HCT116 (cell line): ENCODE measurements at regions not wholly inside any gene's neighbourhood (a gene's known extent, or its start where the extent isn't known, plus 50 kb on each side); places are given as distances from the start of the nearest gene placed in this dataset.

ENCODE experiments used
- ATAC-seq: fragments of 200-7000 bp; cut with Tn5 transposase; 2 replicates; pipeline ENCODE4 v1.9.1; 2020; ENCODE audit warnings: mild to moderate bottlenecking, moderate library complexity
- BruUV-seq: library from RNA; stranded (reverse); fragments of 400-500 nt; replicated peaks from 2 replicates; lab custom pipeline; 2021; lab: Mats Ljungman, UMichigan
- CTCF ChIA-PET: fragments of 300-600 bp; sonication (Branson Sonifier 250); formaldehyde crosslinking; loops from one replicate; lab custom pipeline; 2021; ENCODE audit warnings: antibody characterized with exemption; lab: Charles Lee
- POLR2A ChIA-PET: fragments of 300-600, 350-600 bp; sonication (Branson Sonifier 250); formaldehyde crosslinking; loops from one replicate; lab custom pipeline; 2021; ENCODE audit warnings: antibody characterized with exemption; lab: Charles Lee
- RAD21 ChIA-PET, 2 experiments: fragments of 300-600 bp; sonication (Branson Sonifier 250); formaldehyde crosslinking; loops; one replicate each; lab custom pipeline; 2023; ENCODE audit warnings: low total read pairs in 2 of 2; ENCODE audit not compliant: uncharacterized antibody in 2 of 2, unreplicated experiment in 2 of 2, low non-redundant PET in 1 of 2; lab: Charles Lee
- DNase-seq: peaks from one replicate; pipeline ENCODE4 v3.0.0-alpha.2; 2010; ENCODE audit warnings: low read depth, low spot score
- H2AFZ ChIP-seq: fragments of 200-600 bp; shearing (Covaris generic), sonication (generic); 2 replicates; pipeline ENCODE4 v1.6.1; 2017; ENCODE audit warnings: low read depth, mixed run types, mixed read lengths, antibody characterized with exemption, low read length; ENCODE audit not compliant: poor library complexity, severe bottlenecking
- H3K27ac ChIP-seq: 2 replicates; pipeline ENCODE4 v1.5.1; 2012; ENCODE audit warnings: low read depth, low read length
- H3K27me3 ChIP-seq: fragments of 200-600 bp; sonication (generic); 2 replicates; pipeline ENCODE4 v1.6.1; 2016; ENCODE audit warnings: mixed run types, low read length, mixed read lengths; ENCODE audit not compliant: insufficient read depth
- H3K36me3 ChIP-seq, 2 experiments: fragments of 200-500 bp in 1 of 2; fragments of 200-600 bp in 1 of 2; sonication (Bioruptor generic) in 1 of 2; sonication (generic) in 1 of 2; 2 replicates each; pipeline versions ENCODE4 v1.5.1 to v1.6.1; 2014 to 2016; ENCODE audit warnings: low read length in 2 of 2, inconsistent platforms in 1 of 2, mixed read lengths in 1 of 2, mixed run types in 1 of 2; ENCODE audit not compliant: insufficient read depth in 2 of 2, control insufficient read depth in 1 of 2
- H3K4me1 ChIP-seq, 2 experiments: fragments of 200-600 bp in 1 of 2; sonication (generic) in 1 of 2; 2 replicates each; pipeline versions ENCODE4 v1.5.1 to v1.6.1; 2012 to 2017; ENCODE audit warnings: low read length in 2 of 2, inconsistent platforms in 1 of 2, mild to moderate bottlenecking in 1 of 2, mixed read lengths in 1 of 2, mixed run types in 1 of 2, moderate library complexity in 1 of 2; ENCODE audit not compliant: insufficient read depth in 2 of 2, control insufficient read depth in 1 of 2
- H3K4me2 ChIP-seq: fragments of 200-600 bp; sonication (generic); 2 replicates; pipeline ENCODE4 v1.6.1; 2017; ENCODE audit warnings: mixed run types, low read length, mixed read lengths
- H3K4me3 ChIP-seq, 2 experiments: fragments of 200-600 bp in 1 of 2; sonication (generic) in 1 of 2; replicated peaks in 1 of 2; 2 replicates each; pipeline ENCODE4 v1.5.1; 2011 to 2016; ENCODE audit warnings: low read length in 2 of 2, control low read depth in 1 of 2, low read depth in 1 of 2, mild to moderate bottlenecking in 1 of 2, mixed read lengths in 1 of 2, mixed run types in 1 of 2
- H3K79me2 ChIP-seq: fragments of 200-600 bp; sonication (generic); 2 replicates; pipeline ENCODE4 v1.6.1; 2017; ENCODE audit warnings: mild to moderate bottlenecking, mixed run types, low read length, moderate library complexity, mixed read lengths; ENCODE audit not compliant: insufficient read depth
- H3K9ac ChIP-seq: fragments of 200-600 bp; sonication (generic); 2 replicates; pipeline ENCODE4 v1.6.1; 2016; ENCODE audit warnings: low read length, mixed read lengths
- H3K9me2 ChIP-seq: fragments of 200-600 bp; sonication (generic), shearing (Covaris generic); 2 replicates; pipeline ENCODE4 v1.6.1; 2017; ENCODE audit warnings: mixed run types, mild to moderate bottlenecking, moderate library complexity; ENCODE audit not compliant: insufficient read depth
- H3K9me3 ChIP-seq, 2 experiments: fragments of 200-500 bp in 1 of 2; fragments of 200-600 bp in 1 of 2; sonication (Bioruptor generic) in 1 of 2; sonication (generic) in 1 of 2; 2 replicates each; pipeline ENCODE4 v1.6.1; 2014 to 2017; ENCODE audit warnings: low read length in 2 of 2, mixed read lengths in 2 of 2, inconsistent platforms in 1 of 2, low read depth in 1 of 2, mild to moderate bottlenecking in 1 of 2, mixed run types in 1 of 2, moderate library complexity in 1 of 2; ENCODE audit not compliant: control insufficient read depth in 1 of 2, insufficient read depth in 1 of 2
- H4K20me1 ChIP-seq: fragments of 200-600 bp; sonication (generic), shearing (Covaris generic); 2 replicates; pipeline ENCODE4 v1.6.1; 2017; ENCODE audit warnings: mixed run types, mild to moderate bottlenecking, moderate library complexity; ENCODE audit not compliant: insufficient read depth
- CBX3 ChIP-seq: IDR thresholded peaks from 2 replicates; pipeline ENCODE4 v1.6.1; 2012; ENCODE audit warnings: low read depth
- CEBPB ChIP-seq: IDR thresholded peaks from 2 replicates; pipeline ENCODE4 v1.6.1; 2012; ENCODE audit warnings: low read depth
- EGR1 ChIP-seq: IDR thresholded peaks from 2 replicates; pipeline ENCODE4 v1.6.1; 2012; ENCODE audit warnings: low read depth
- ELF1 ChIP-seq: IDR thresholded peaks from 2 replicates; pipeline ENCODE4 v1.6.1; 2012; ENCODE audit warnings: low read depth, borderline replicate concordance
- EZH2 ChIP-seq: fragments of 200-600 bp; sonication (generic); IDR thresholded peaks from 2 replicates; pipeline ENCODE4 v1.6.1; 2017; ENCODE audit warnings: antibody characterized with exemption, mixed run types
- EZH2phosphoT487 ChIP-seq: fragments of 200-600 bp; IDR thresholded peaks from 2 replicates; pipeline ENCODE4 v1.6.1; 2018; ENCODE audit warnings: antibody characterized with exemption, borderline replicate concordance
- JUND ChIP-seq: IDR thresholded peaks from 2 replicates; pipeline ENCODE4 v1.6.1; 2012
- POLR2A ChIP-seq: IDR thresholded peaks from 2 replicates; pipeline ENCODE4 v1.7.0; 2011; ENCODE audit warnings: borderline replicate concordance; ENCODE audit not compliant: insufficient read depth, insufficient read length; ENCODE audit errors: extremely low read depth
- POLR2AphosphoS5 ChIP-seq: IDR thresholded peaks from 2 replicates; pipeline ENCODE4 v1.6.1; 2011; ENCODE audit warnings: mild to moderate bottlenecking, low read depth, low read length, moderate library complexity
- SIN3A ChIP-seq: IDR thresholded peaks from 2 replicates; pipeline ENCODE4 v1.6.1; 2012; ENCODE audit warnings: low read depth
- SP1 ChIP-seq: IDR thresholded peaks from 2 replicates; pipeline ENCODE4 v1.6.1; 2012; ENCODE audit warnings: low read depth
- TCF7L2 ChIP-seq: IDR thresholded peaks from 2 replicates; pipeline ENCODE4 v1.7.0; 2011; ENCODE audit warnings: borderline replicate concordance, inconsistent platforms; ENCODE audit not compliant: insufficient read depth, insufficient read length; ENCODE audit errors: extremely low read depth
- YY1 ChIP-seq: IDR thresholded peaks from 2 replicates; pipeline ENCODE4 v1.6.1; 2011; ENCODE audit warnings: low read length, low read depth, moderate library complexity, mild to moderate bottlenecking; ENCODE audit not compliant: insufficient replicate concordance; ENCODE audit errors: extremely low read depth
- ZNF274 ChIP-seq: fragments of 200-500 bp; sonication (Bioruptor generic); IDR thresholded peaks from 2 replicates; pipeline ENCODE4 v1.6.1; 2014; ENCODE audit warnings: mild to moderate bottlenecking, low read depth, low read length, inconsistent platforms
- intact Hi-C: fragments of 100-400 bp; cut with micrococcal nuclease; formaldehyde crosslinking; loops from 2 replicates; pipeline ENCODE4 v1.10.0; 2022
- TF ChIP-seq, protein P1 (sequence below): IDR thresholded peaks from 2 replicates; pipeline ENCODE4 v1.6.1; 2012
- TF ChIP-seq, protein P2 (sequence below): IDR thresholded peaks from 2 replicates; pipeline ENCODE4 v1.6.1; 2011; ENCODE audit warnings: mild to moderate bottlenecking, low read length, moderate library complexity; ENCODE audit not compliant: insufficient replicate concordance; ENCODE audit errors: extremely low read depth
- TF ChIP-seq, protein P3 (sequence below): IDR thresholded peaks from 2 replicates; pipeline ENCODE4 v1.6.1; 2012
- TF ChIP-seq, protein P4 (sequence below), 3 experiments: fragments of 200-600 bp in 1 of 3; sonication (generic) in 1 of 3; IDR thresholded peaks in 2 of 3; conservative IDR thresholded peaks in 1 of 3; 2 replicates each; pipeline ENCODE4 v1.5.1; 2012 to 2017; ENCODE audit warnings: low read depth in 2 of 3, low read length in 2 of 3, antibody characterized with exemption in 1 of 3, borderline replicate concordance in 1 of 3, control low read depth in 1 of 3, mild to moderate bottlenecking in 1 of 3, mixed read lengths in 1 of 3, mixed run types in 1 of 3, moderate library complexity in 1 of 3; ENCODE audit not compliant: insufficient read depth in 1 of 3

DNA sequence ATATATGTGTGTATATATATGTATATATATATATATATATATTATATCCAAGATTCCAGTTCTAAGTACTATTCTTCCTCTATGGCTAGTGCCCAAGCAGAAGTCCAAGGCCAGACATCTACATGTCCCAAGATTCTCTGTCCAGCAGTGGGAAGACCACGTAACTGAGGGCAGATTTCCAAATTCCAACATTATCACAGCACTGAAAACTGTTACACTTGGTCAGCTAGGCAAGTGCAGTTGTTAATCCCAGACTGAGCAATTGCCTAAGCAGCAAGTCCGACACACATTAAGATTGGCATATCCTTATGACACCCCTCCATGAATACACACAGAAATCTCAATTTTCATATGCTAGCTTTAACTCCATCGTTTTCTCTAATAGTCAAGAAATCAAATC lies 1148.5 kb downstream of the IGSF11 start:
- DNase-seq: no peak
- H3K9ac ChIP-seq: no peak overlapping the region
- TF ChIP-seq SP1: no peak
- no peak for TF ChIP-seq CBX3
- TF ChIP-seq EGR1: no peak
- TF ChIP-seq SIN3A: no peak
- no peak for TF ChIP-seq EZH2
- TF ChIP-seq POLR2A: no peak
- TF ChIP-seq, protein P1, sequence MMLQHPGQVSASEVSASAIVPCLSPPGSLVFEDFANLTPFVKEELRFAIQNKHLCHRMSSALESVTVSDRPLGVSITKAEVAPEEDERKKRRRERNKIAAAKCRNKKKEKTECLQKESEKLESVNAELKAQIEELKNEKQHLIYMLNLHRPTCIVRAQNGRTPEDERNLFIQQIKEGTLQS: no peak
- TF ChIP-seq, protein P2, sequence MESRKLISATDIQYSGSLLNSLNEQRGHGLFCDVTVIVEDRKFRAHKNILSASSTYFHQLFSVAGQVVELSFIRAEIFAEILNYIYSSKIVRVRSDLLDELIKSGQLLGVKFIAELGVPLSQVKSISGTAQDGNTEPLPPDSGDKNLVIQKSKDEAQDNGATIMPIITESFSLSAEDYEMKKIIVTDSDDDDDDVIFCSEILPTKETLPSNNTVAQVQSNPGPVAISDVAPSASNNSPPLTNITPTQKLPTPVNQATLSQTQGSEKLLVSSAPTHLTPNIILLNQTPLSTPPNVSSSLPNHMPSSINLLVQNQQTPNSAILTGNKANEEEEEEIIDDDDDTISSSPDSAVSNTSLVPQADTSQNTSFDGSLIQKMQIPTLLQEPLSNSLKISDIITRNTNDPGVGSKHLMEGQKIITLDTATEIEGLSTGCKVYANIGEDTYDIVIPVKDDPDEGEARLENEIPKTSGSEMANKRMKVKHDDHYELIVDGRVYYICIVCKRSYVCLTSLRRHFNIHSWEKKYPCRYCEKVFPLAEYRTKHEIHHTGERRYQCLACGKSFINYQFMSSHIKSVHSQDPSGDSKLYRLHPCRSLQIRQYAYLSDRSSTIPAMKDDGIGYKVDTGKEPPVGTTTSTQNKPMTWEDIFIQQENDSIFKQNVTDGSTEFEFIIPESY: no peak
- TF ChIP-seq, protein P3, sequence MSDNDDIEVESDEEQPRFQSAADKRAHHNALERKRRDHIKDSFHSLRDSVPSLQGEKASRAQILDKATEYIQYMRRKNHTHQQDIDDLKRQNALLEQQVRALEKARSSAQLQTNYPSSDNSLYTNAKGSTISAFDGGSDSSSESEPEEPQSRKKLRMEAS: no peak
- TF ChIP-seq EZH2phosphoT487: no peak
- no peak for TF ChIP-seq TCF7L2
- no peak for TF ChIP-seq JUND
- no peak for TF ChIP-seq CEBPB
- TF ChIP-seq, protein P4, sequence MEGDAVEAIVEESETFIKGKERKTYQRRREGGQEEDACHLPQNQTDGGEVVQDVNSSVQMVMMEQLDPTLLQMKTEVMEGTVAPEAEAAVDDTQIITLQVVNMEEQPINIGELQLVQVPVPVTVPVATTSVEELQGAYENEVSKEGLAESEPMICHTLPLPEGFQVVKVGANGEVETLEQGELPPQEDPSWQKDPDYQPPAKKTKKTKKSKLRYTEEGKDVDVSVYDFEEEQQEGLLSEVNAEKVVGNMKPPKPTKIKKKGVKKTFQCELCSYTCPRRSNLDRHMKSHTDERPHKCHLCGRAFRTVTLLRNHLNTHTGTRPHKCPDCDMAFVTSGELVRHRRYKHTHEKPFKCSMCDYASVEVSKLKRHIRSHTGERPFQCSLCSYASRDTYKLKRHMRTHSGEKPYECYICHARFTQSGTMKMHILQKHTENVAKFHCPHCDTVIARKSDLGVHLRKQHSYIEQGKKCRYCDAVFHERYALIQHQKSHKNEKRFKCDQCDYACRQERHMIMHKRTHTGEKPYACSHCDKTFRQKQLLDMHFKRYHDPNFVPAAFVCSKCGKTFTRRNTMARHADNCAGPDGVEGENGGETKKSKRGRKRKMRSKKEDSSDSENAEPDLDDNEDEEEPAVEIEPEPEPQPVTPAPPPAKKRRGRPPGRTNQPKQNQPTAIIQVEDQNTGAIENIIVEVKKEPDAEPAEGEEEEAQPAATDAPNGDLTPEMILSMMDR (IDR thresholded peaks at IDR 0.05 in 2 of 3, conservative IDR thresholded peaks at IDR 0.05 in 1 of 3; ENCODE audit: borderline replicate concordance in 1 of 3, insufficient read depth in 1 of 3, low read depth in 2 of 3, low read length in 2 of 3): no peak
- TF ChIP-seq YY1: no peak
- TF ChIP-seq ELF1: no peak
- TF ChIP-seq ZNF274: no peak
- no peak for TF ChIP-seq POLR2AphosphoS5
- no peaks in the 10 kb centered on the region for H3K36me3 ChIP-seq
- RAD21 ChIA-PET: no interaction called here
- intact Hi-C loops: no loop called here
- no peaks in the 10 kb centered on the region for H3K9me3 ChIP-seq
- no peak overlapping the region for H3K4me3 ChIP-seq
- BruUV-seq: no TSS peak
- no peak overlapping the region for H3K27ac ChIP-seq
- CTCF ChIA-PET: no interaction called here
- H3K27me3 ChIP-seq: no peaks in the 10 kb centered on the region
- H4K20me1 ChIP-seq: no peaks in the 10 kb centered on the region
- no peak overlapping the region for H3K4me2 ChIP-seq
- H2AFZ ChIP-seq: no peak overlapping the region
- no peak for ATAC-seq
- POLR2A ChIA-PET: no interaction called here
- no peaks in the 10 kb centered on the region for H3K4me1 ChIP-seq
- H3K9me2 ChIP-seq: no peaks in the 10 kb centered on the region
- no peaks in the 10 kb centered on the region for H3K79me2 ChIP-seq
